Mucosa of rectum (tissue), 2 donors: ENCODE measurements at regions not wholly inside any gene's neighbourhood (a gene's known extent, or its start where the extent isn't known, plus 50 kb on each side); places are given as distances from the start of the nearest gene placed in this dataset.
"Not testable (repeated sequence)": the region's sequence is repeated elsewhere in the genome, so short reads cannot be mapped to it uniquely, and the experiment has no call there.

Experiments
- H3K27ac ChIP-seq, 2 donors: one replicate each; pipeline ENCODE4 v1.7.0; 2013; ENCODE audit warnings: inconsistent platforms in 2 of 2, low read depth in 2 of 2, low read length in 2 of 2
- H3K27me3 ChIP-seq, 2 donors: one replicate each; pipeline ENCODE4 v1.7.0; 2013; ENCODE audit warnings: low read length in 2 of 2; ENCODE audit not compliant: control insufficient read depth in 2 of 2, insufficient read depth in 2 of 2
- H3K36me3 ChIP-seq, 2 donors: one replicate each; pipeline ENCODE4 v1.7.0; 2013; ENCODE audit warnings: low read length in 2 of 2; ENCODE audit not compliant: control insufficient read depth in 2 of 2, insufficient read depth in 2 of 2
- H3K4me1 ChIP-seq, 2 donors: one replicate each; pipeline ENCODE4 v1.7.0; 2013; ENCODE audit warnings: low read length in 2 of 2, mild to moderate bottlenecking in 1 of 2; ENCODE audit not compliant: control insufficient read depth in 2 of 2, insufficient read depth in 2 of 2
- H3K4me3 ChIP-seq, 2 donors: one replicate each; pipeline ENCODE4 v1.7.0; 2013; ENCODE audit warnings: low read length in 2 of 2
- H3K9ac ChIP-seq, 2 donors: one replicate each; pipeline ENCODE4 v1.7.0; 2013; ENCODE audit warnings: low read length in 2 of 2, low read depth in 1 of 2, mild to moderate bottlenecking in 1 of 2
- H3K9me3 ChIP-seq, 2 donors: one replicate each; pipeline ENCODE4 v1.7.0; 2013; ENCODE audit warnings: low read length in 2 of 2; ENCODE audit not compliant: control insufficient read depth in 2 of 2
- donor health status: healthy.
- donor health status: Normal muscosa, but diverticular disease.

GRCh38 chr4:162985131-162985530, 181.6 kb downstream of the NAF1 start:
- no peak overlapping the region for H3K4me3 ChIP-seq
- no peaks in the 10 kb centered on the region for H3K36me3 ChIP-seq
- H3K27me3 ChIP-seq = no peaks in the 10 kb centered on the region
- no peak overlapping the region for H3K9ac ChIP-seq
- no peaks in the 10 kb centered on the region for H3K4me1 ChIP-seq
- H3K27ac ChIP-seq = no peak overlapping the region
- H3K9me3 ChIP-seq = no peaks in the 10 kb centered on the region

GRCh38 chr4:162984621-162985020, 182.1 kb downstream of the NAF1 start:
- H3K4me3 ChIP-seq = no peak overlapping the region
- H3K27ac ChIP-seq = no peak overlapping the region
- H3K9me3 ChIP-seq = no peaks in the 10 kb centered on the region
- no peaks in the 10 kb centered on the region for H3K36me3 ChIP-seq
- no peaks in the 10 kb centered on the region for H3K4me1 ChIP-seq
- H3K27me3 ChIP-seq = no peaks in the 10 kb centered on the region
- no peak overlapping the region for H3K9ac ChIP-seq

GRCh38 chr4:162981823-162982222, 184.9 kb downstream of the NAF1 start:
- no peaks in the 10 kb centered on the region for H3K36me3 ChIP-seq
- no peaks in the 10 kb centered on the region for H3K4me1 ChIP-seq
- H3K4me3 ChIP-seq = no peak overlapping the region
- no peak overlapping the region for H3K9ac ChIP-seq
- no peaks in the 10 kb centered on the region for H3K9me3 ChIP-seq
- H3K27me3 ChIP-seq = no peaks in the 10 kb centered on the region
- no peak overlapping the region for H3K27ac ChIP-seq

- Histone ChIP-seq H3K9ac (no peak overlapping the region), H3K27ac (no peak overlapping the region), H3K27me3 (no peaks in the 10 kb centered on the region), H3K36me3 (no peaks in the 10 kb centered on the region), H3K9me3 (no peaks in the 10 kb centered on the region), H3K4me3 (no peak overlapping the region), H3K4me1 (no peaks in the 10 kb centered on the region)
These were observed 188.3 kb downstream of the NAF1 start for GRCh38 chr4:162978398-162978797.

GRCh38 chr4:162977788-162978187, 188.9 kb downstream of the NAF1 start:
- H3K27me3 ChIP-seq = no peaks in the 10 kb centered on the region
- no peak overlapping the region for H3K9ac ChIP-seq
- H3K4me1 ChIP-seq = no peaks in the 10 kb centered on the region
- no peaks in the 10 kb centered on the region for H3K9me3 ChIP-seq
- H3K4me3 ChIP-seq = no peak overlapping the region
- H3K27ac ChIP-seq = no peak overlapping the region
- no peaks in the 10 kb centered on the region for H3K36me3 ChIP-seq

GRCh38 chr4:162972661-162973330, 193.9 kb downstream of the NAF1 start:
- Histone ChIP-seq H3K27me3 (no peaks in the 10 kb centered on the region), H3K27ac (no peak overlapping the region), H3K9ac (no peak overlapping the region), H3K9me3 (no peaks in the 10 kb centered on the region), H3K4me1 (no peaks in the 10 kb centered on the region), H3K4me3 (no peak overlapping the region), H3K36me3 (no peaks in the 10 kb centered on the region)

GRCh38 chr4:162969194-162969593, 197.5 kb downstream of the NAF1 start:
- no peaks in the 10 kb centered on the region for H3K27me3 ChIP-seq
- H3K4me1 ChIP-seq = no peaks in the 10 kb centered on the region
- H3K9ac ChIP-seq = no peak overlapping the region
- H3K36me3 ChIP-seq = no peaks in the 10 kb centered on the region
- H3K4me3 ChIP-seq = no peak overlapping the region
- H3K9me3 ChIP-seq = no peaks in the 10 kb centered on the region
- H3K27ac ChIP-seq = no peak overlapping the region

GRCh38 chr4:162965978-162966377, 200.7 kb downstream of the NAF1 start:
- not testable (repeated sequence) for H3K27me3 ChIP-seq, H3K4me3 ChIP-seq, H3K27ac ChIP-seq, H3K4me1 ChIP-seq, H3K9me3 ChIP-seq, H3K9ac ChIP-seq, H3K36me3 ChIP-seq

GRCh38 chr4:162959046-162959445, 207.6 kb downstream of the NAF1 start:
- Histone ChIP-seq H3K27me3 (no peaks in the 10 kb centered on the region), H3K9me3 (no peaks in the 10 kb centered on the region), H3K36me3 (no peaks in the 10 kb centered on the region), H3K27ac (no peak overlapping the region), H3K4me1 (no peaks in the 10 kb centered on the region), H3K4me3 (no peak overlapping the region), H3K9ac (no peak overlapping the region)

- H3K27me3 ChIP-seq = no peaks in the 10 kb centered on the region
- no peak overlapping the region for H3K4me3 ChIP-seq
- no peaks in the 10 kb centered on the region for H3K36me3 ChIP-seq
- no peak overlapping the region for H3K9ac ChIP-seq
- no peaks in the 10 kb centered on the region for H3K4me1 ChIP-seq
- no peaks in the 10 kb centered on the region for H3K9me3 ChIP-seq
- H3K27ac ChIP-seq = no peak overlapping the region
These were observed 209.1 kb downstream of the NAF1 start for GRCh38 chr4:162957521-162958143.
